Choroid plexus epithelial cell (primary cell): ENCODE measurements at regions not wholly inside any gene's neighbourhood (a gene's known extent, or its start where the extent isn't known, plus 50 kb on each side); places are given as distances from the start of the nearest gene placed in this dataset.

Experiments
- DNase-seq: peaks from one replicate; pipeline ENCODE4 v3.0.0-alpha.2; 2010; ENCODE audit warnings: low read depth
- H3K4me3 ChIP-seq: 2 replicates; pipeline ENCODE4 v1.5.1; 2011; ENCODE audit warnings: low read depth, mild to moderate bottlenecking, control low read depth, low read length, moderate library complexity
- TF ChIP-seq, protein P1 (sequence below): conservative IDR thresholded peaks from 2 replicates; pipeline ENCODE4 v1.5.1; 2011; ENCODE audit warnings: low read depth, mild to moderate bottlenecking, control low read depth, inconsistent platforms, low read length, moderate library complexity

DNA sequence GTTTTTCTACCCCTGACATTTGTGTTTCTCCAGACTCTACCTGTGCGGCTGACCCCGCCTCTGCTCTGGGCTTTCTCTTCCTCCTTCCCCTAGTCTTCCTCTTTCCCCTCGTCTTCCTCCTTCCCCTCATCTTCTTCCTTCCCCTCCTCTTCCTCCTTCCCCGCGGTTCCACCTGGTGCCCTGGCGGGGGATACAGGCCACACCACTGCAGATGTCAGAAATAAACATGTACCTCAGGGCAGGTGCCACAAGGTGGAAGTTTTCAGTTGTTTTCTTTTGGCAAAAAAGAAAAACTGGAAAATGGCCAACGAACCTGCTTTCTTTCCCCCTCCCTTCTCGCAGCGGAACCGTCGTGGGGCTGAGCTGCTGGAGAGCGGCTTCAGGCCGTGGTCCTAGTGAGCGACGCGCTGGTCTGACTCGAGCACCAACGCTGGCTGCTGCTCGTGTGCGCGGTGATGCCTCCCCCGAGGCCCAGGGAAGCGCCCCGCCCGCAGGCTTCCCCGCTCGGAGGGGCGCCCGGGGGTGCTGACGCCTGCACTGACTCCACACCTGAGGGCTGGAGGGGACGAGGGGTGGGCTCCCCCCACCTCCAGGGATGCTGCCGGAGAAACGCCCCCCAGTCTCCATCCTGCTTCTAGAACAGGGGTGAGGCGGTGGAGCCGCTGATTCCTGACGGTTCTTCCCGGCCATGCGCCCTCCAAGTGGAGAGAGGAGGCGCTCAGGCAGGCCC is 83.7 kb upstream of the ZNF516 start:
- TF ChIP-seq, protein P1, sequence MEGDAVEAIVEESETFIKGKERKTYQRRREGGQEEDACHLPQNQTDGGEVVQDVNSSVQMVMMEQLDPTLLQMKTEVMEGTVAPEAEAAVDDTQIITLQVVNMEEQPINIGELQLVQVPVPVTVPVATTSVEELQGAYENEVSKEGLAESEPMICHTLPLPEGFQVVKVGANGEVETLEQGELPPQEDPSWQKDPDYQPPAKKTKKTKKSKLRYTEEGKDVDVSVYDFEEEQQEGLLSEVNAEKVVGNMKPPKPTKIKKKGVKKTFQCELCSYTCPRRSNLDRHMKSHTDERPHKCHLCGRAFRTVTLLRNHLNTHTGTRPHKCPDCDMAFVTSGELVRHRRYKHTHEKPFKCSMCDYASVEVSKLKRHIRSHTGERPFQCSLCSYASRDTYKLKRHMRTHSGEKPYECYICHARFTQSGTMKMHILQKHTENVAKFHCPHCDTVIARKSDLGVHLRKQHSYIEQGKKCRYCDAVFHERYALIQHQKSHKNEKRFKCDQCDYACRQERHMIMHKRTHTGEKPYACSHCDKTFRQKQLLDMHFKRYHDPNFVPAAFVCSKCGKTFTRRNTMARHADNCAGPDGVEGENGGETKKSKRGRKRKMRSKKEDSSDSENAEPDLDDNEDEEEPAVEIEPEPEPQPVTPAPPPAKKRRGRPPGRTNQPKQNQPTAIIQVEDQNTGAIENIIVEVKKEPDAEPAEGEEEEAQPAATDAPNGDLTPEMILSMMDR, result no peak
- no peak overlapping the region for H3K4me3 ChIP-seq
- peak; percentile 19 for DNase-seq

DNA sequence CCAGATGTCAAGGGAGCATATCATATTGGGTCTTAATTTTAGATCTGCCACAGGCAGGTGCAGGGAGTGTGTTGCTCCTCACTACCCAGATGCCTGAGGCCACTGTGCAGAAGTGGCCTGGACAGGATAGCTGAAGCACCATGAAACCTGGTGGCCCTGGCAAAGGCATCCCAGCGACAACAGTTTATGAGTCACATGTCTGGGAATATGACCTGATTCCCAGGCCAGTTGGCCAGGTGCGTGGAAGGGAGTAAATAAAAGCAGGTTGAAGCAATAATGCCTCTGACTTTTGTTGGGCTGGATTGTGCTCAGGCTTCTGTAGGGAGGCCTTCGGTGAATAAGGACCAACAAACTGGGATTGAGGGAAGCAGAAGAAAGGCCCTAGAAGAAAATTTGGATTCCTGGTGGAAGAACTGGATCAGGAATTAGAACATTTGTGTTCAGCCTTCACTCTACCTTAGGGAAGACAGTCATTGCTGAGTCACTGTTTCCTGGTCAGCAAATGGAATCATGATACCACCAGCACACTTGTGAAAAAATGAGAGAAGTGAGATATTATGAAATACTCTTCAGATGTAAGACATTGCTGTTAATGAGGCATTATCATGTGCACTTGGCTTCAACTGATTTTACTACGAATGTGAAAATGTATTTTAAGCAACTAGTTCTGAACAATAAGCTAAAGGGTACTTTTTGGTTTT is 78.4 kb upstream of the ZNF516 start:
- no peak overlapping the region for H3K4me3 ChIP-seq
- peak; percentile 74 for DNase-seq

DNA sequence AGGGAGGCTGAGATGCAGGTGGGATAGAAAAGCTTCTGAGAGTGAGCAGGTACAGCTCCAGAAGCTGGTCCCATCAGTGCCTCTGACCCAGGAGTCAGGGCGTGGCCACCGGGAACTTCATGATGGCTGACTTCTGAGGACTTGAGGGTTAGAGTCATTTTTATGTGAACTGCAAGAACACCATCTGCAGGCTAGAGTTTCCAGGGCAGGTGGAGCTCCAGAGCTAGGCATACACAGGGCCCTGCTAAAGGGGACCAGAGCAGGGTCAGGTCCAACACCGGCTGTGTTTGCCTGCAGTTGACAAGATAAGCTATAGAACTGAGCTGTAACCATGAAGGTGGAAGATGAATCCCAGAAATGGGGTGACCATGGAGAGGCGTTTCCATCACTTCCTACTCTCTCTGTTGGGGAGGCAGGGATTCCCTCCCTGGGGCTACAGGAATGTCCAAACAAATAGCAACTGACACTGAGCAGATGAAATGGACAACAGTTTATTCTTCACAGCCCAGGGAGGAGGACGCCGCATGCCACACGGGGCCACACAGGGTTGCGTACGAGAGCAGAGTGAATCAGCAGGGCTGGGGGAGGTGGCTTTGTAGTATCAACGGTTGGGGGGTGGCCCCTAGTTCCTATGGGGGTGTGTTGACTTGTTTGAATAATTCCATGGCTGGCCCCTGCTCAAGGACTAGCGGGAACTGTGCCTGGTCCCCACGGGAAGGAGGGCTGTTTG is 77.6 kb upstream of the ZNF516 start:
- TF ChIP-seq, protein P1, result peak; percentile 26
- peak; percentile 23 for DNase-seq
- no peak overlapping the region for H3K4me3 ChIP-seq

More for the DNA sequence above, 78.4 kb upstream of the ZNF516 start:
- TF ChIP-seq, protein P1, result no peak

DNA sequence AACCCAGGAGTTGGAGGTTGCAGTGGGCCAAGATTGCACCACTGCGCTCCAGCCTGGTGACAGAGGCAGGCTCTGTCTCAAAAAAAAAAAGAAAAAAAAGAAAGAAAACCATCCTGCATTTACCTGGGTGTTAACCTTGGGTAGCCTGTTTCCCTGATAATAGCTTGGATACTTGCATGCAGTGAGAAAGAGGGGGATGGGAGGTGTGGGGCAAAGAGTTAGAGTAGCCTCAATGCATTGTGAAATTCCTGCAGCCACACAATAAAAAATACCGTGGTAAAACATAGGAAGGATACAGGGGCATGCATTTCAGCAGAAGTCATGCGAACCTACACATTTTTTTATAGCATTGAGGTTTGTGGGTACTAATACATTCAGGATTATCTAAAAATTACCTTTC is 76.6 kb upstream of the ZNF516 start:
- TF ChIP-seq, protein P1, result no peak
- no peak for DNase-seq
- H3K4me3 ChIP-seq, result no peak overlapping the region

DNA sequence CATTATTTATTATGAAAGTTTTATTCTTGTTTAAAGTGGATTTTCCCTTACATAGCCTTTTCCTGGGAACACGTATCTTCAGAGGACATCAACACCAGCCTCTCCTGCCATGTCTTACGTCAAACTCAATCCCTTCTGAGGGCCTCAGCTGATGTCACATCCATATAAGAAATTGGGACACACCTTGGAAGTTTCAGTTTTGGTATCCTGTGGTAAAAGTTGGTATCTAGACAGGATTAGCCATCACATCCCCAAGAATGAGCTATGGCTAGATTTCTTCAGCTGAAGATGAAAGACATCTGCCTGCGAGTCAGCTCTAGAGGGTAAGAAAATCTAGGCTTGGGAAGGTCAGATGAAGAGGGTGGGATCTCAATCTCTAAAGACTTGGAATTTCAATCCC is 75.8 kb upstream of the ZNF516 start:
- TF ChIP-seq, protein P1, result no peak
- H3K4me3 ChIP-seq, result no peak overlapping the region
- DNase-seq, result no peak

DNA sequence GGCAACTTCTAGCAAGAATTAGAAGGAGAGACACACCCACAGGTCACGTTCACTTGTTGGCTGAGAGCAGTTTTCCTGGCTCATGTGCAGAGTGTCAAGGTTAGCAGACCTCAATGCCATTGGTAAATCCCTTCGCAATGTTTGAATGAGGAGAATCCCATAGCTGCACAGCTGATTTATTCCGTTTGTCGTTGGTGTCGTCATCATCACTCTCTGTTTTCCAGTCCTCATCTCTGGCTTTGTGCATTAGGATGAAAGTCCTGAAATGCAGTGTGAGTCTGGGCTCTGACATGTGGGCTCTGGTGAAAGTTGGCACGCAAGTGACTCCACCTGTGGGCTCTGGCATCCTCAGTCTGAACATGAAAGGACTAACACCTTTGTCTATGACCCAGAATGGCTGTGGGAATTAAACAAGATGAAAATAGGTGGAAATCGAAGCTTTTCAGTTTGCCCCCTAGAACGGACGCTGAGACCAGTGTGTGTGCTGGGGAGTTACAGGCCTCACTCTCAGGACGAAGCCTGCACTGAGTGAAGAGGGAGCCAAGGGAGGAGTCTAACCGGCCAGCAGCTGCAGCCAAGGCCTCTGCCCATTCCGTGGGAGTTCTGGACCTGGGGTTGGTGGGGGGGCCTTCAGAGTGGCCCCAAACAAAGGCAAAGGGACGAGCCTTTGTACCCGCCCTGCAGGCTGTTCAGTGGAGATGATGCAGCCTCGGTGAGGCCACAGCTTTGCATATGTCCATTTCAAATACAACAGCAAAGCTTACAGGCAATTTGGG is 74.8 kb upstream of the ZNF516 start:
- H3K4me3 ChIP-seq, result no peak overlapping the region
- TF ChIP-seq, protein P1, result no peak
- no peak for DNase-seq
